ENCODE measurements at regions not wholly inside any gene's neighbourhood (a gene's known extent, or its start where the extent isn't known, plus 50 kb on each side); places are given as distances from the start of the nearest gene placed in this dataset.

DNA sequence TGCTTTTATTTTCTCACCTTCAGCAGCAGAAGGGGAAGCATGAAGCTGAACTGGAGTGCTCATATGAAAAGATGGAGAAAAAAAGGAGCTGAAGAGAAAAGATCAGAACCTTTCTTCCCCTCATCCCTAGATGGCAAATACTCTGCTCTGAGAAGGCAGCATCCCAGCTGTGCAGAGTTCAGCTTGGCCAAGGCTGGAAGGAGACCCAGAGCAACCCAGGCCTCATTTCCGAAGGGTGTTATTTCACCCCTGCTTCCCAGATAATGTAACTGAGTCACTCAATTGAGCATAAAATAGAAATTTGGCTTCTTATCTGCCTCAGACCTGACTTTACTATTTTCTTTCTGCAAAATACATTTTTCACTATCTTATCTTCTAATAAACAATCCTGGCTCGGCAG lies 489.9 kb upstream of the BRINP1 start:
- Histone ChIP-seq H3K27me3 (ENCODE audit: control insufficient read depth in 3 of 3, insufficient read depth in 3 of 3, low read length in 2 of 3) (peaks cover 0 to 2% (median 0%) of the 10 kb centered on the region in 3 donors), H3K9ac (ENCODE audit: insufficient read depth in 1 of 2, low read length in 2 of 2) (no peak overlapping the region), H3K36me3 (ENCODE audit: control insufficient read depth in 4 of 4, insufficient read depth in 4 of 4, low read length in 4 of 4) (no peaks in the 10 kb centered on the region), H3K4me1 (ENCODE audit: control insufficient read depth in 5 of 5, insufficient read depth in 5 of 5, low read length in 5 of 5) (peaks cover 0 to 2% (median 0%) of the 10 kb centered on the region in 5 donors), H3K9me3 (ENCODE audit: control insufficient read depth in 4 of 4, insufficient read depth in 3 of 4, low read length in 3 of 4) (no peaks in the 10 kb centered on the region), H3K4me3 (no peak overlapping the region), H3K27ac (ENCODE audit: low read depth in 1 of 2, low read length in 1 of 2) (no peak overlapping the region)
- no peak for ATAC-seq (ENCODE audit: insufficient read depth, low FRiP score)
- 71 to 80% methylated on average over 2 of the region's 2 CpGs for WGBS, 2 donors
- TF ChIP-seq, protein P1, sequence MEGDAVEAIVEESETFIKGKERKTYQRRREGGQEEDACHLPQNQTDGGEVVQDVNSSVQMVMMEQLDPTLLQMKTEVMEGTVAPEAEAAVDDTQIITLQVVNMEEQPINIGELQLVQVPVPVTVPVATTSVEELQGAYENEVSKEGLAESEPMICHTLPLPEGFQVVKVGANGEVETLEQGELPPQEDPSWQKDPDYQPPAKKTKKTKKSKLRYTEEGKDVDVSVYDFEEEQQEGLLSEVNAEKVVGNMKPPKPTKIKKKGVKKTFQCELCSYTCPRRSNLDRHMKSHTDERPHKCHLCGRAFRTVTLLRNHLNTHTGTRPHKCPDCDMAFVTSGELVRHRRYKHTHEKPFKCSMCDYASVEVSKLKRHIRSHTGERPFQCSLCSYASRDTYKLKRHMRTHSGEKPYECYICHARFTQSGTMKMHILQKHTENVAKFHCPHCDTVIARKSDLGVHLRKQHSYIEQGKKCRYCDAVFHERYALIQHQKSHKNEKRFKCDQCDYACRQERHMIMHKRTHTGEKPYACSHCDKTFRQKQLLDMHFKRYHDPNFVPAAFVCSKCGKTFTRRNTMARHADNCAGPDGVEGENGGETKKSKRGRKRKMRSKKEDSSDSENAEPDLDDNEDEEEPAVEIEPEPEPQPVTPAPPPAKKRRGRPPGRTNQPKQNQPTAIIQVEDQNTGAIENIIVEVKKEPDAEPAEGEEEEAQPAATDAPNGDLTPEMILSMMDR (IDR thresholded peaks at IDR 0.05; ENCODE audit: control extremely low read depth, extremely low read depth): no peak
- no peak for DNase-seq

DNA sequence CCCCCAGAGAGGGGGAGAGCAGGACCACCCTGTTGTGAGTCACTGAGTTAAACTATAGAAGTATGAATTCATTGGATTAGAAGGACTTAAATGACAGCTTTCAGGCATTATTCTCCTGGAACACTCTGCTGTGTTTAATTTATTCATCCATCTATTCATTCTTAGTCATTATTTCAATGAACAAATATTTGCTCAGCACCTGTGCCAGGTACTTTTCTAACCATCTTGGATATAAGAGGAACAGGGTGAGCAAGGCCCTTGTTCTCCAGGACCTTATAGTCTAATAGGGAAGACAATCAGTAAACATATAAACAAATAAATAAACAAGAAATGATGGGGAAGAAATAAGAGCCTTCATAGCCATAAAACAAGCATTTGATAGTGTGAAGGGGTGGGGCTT lies 483.9 kb upstream of the BRINP1 start:
- TF ChIP-seq, protein P1 (IDR thresholded peaks at IDR 0.05; ENCODE audit: control extremely low read depth, extremely low read depth): no peak
- ATAC-seq (ENCODE audit: insufficient read depth, low FRiP score): no peak

DNA sequence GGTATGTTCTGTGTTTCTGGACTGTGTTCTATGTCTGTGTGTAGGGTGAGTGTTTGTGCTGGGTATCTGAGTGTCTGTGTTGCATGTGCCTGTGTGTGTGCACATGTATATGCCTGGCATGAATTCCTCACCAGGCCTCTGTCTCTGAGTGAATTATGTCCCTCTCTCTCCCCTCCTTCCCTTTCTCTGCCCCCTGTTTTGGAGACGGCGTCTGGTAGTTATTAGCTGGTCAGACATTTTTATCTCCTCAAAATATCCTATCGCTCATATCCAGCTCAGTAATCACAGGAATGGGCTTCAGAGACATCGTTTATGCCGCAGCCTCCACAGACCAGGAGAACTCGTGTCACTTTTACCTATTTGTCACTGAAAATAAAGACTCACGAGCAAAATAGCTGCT lies 483.2 kb upstream of the BRINP1 start:
- ATAC-seq (ENCODE audit: insufficient read depth, low FRiP score) (no peak), DNase-seq (no peak)
- Histone ChIP-seq H3K27ac (ENCODE audit: low read depth in 1 of 2, low read length in 1 of 2) (no peak overlapping the region), H3K36me3 (ENCODE audit: control insufficient read depth in 4 of 4, insufficient read depth in 4 of 4, low read length in 4 of 4) (no peaks in the 10 kb centered on the region), H3K4me3 (no peak overlapping the region), H3K9ac (ENCODE audit: insufficient read depth in 1 of 2, low read length in 2 of 2) (no peak overlapping the region), H3K27me3 (ENCODE audit: control insufficient read depth in 3 of 3, insufficient read depth in 3 of 3, low read length in 2 of 3) (peaks cover 0 to 2% (median 0%) of the 10 kb centered on the region in 3 donors), H3K4me1 (ENCODE audit: control insufficient read depth in 5 of 5, insufficient read depth in 5 of 5, low read length in 5 of 5) (no peaks in the 10 kb centered on the region), H3K9me3 (ENCODE audit: control insufficient read depth in 4 of 4, insufficient read depth in 3 of 4, low read length in 3 of 4) (no peaks in the 10 kb centered on the region)
- WGBS, 2 donors: 53 to 59% methylated on average over 7 of the region's 7 CpGs
- TF ChIP-seq, protein P1 (IDR thresholded peaks at IDR 0.05; ENCODE audit: control extremely low read depth, extremely low read depth): no peak

More for the DNA sequence above, 483.9 kb upstream of the BRINP1 start:
- H3K4me3 ChIP-seq: no peak overlapping the region
- no peaks in the 10 kb centered on the region for H3K4me1 ChIP-seq (ENCODE audit: control insufficient read depth in 5 of 5, insufficient read depth in 5 of 5, low read length in 5 of 5)
- H3K36me3 ChIP-seq (ENCODE audit: control insufficient read depth in 4 of 4, insufficient read depth in 4 of 4, low read length in 4 of 4): no peaks in the 10 kb centered on the region
- H3K27me3 ChIP-seq (ENCODE audit: control insufficient read depth in 3 of 3, insufficient read depth in 3 of 3, low read length in 2 of 3): peaks cover 0 to 2% (median 0%) of the 10 kb centered on the region in 3 donors
- H3K9me3 ChIP-seq (ENCODE audit: control insufficient read depth in 4 of 4, insufficient read depth in 3 of 4, low read length in 3 of 4): no peaks in the 10 kb centered on the region
- DNase-seq: no peak
- H3K27ac ChIP-seq (ENCODE audit: low read depth in 1 of 2, low read length in 1 of 2): no peak overlapping the region
- no peak overlapping the region for H3K9ac ChIP-seq (ENCODE audit: insufficient read depth in 1 of 2, low read length in 2 of 2)

DNA sequence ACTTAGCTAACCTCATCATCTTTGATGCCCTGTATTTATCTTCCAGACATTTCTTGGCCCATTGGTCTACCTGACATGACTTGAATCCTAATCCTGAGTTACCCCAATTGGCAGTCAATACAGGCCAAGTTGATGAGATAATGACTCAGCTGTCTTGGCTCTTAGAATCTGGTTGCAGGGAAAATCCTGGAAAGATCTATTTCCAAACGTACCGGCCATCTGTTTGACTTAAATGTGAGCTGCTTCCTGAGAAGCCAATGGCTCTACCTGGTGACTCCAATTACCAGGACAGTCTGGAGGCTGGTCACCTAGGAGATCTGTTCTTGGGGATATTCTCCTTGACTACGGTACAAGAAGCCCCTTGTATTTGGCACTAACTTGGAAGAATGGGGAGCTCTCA lies 475.2 kb upstream of the BRINP1 start:
- Histone ChIP-seq H3K27ac (ENCODE audit: low read depth in 1 of 2, low read length in 1 of 2) (no peak overlapping the region), H3K36me3 (ENCODE audit: control insufficient read depth in 4 of 4, insufficient read depth in 4 of 4, low read length in 4 of 4) (no peaks in the 10 kb centered on the region), H3K9ac (ENCODE audit: insufficient read depth in 1 of 2, low read length in 2 of 2) (no peak overlapping the region), H3K4me1 (ENCODE audit: control insufficient read depth in 5 of 5, insufficient read depth in 5 of 5, low read length in 5 of 5) (no peaks in the 10 kb centered on the region), H3K9me3 (ENCODE audit: control insufficient read depth in 4 of 4, insufficient read depth in 3 of 4, low read length in 3 of 4) (peaks cover 0 to 5% (median 0%) of the 10 kb centered on the region in 4 donors), H3K4me3 (no peak overlapping the region), H3K27me3 (ENCODE audit: control insufficient read depth in 3 of 3, insufficient read depth in 3 of 3, low read length in 2 of 3) (no peaks in the 10 kb centered on the region)
- TF ChIP-seq, protein P1 (IDR thresholded peaks at IDR 0.05; ENCODE audit: control extremely low read depth, extremely low read depth): no peak
- no peak for ATAC-seq (ENCODE audit: insufficient read depth, low FRiP score)
- WGBS, 2 donors: 82 to 89% methylated on average over 3 of the region's 3 CpGs
- no peak for DNase-seq

Measured in lung (tissue), 11 donors.